ENCODE measurements at regions not wholly inside any gene's neighbourhood (a gene's known extent, or its start where the extent isn't known, plus 50 kb on each side); places are given as distances from the start of the nearest gene placed in this dataset.

DNA sequence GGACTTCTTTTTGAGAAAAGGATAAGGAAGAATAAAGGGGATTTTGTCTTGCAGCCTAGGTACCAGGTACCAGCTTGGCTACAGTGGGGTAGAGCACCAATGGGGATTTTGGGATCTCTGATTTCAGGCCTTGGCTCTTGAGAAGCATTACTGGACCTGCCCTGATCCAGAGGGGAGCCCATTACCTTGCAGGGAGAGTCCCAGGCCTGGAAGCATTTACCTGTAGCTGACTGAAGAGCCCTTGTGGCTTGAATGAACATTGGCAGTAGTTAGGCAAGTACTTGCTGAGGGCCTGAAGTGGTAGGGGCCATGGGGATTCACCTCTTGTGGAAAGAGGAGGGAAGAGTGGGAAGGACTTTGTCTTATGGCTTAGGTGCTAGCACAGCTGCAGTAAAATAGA lies 308.2 kb upstream of the FBXO33 start (continued):
- TF ChIP-seq, protein P1, sequence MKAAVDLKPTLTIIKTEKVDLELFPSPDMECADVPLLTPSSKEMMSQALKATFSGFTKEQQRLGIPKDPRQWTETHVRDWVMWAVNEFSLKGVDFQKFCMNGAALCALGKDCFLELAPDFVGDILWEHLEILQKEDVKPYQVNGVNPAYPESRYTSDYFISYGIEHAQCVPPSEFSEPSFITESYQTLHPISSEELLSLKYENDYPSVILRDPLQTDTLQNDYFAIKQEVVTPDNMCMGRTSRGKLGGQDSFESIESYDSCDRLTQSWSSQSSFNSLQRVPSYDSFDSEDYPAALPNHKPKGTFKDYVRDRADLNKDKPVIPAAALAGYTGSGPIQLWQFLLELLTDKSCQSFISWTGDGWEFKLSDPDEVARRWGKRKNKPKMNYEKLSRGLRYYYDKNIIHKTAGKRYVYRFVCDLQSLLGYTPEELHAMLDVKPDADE (IDR thresholded peaks at IDR 0.05) = no peak
- TF ChIP-seq, protein P2, sequence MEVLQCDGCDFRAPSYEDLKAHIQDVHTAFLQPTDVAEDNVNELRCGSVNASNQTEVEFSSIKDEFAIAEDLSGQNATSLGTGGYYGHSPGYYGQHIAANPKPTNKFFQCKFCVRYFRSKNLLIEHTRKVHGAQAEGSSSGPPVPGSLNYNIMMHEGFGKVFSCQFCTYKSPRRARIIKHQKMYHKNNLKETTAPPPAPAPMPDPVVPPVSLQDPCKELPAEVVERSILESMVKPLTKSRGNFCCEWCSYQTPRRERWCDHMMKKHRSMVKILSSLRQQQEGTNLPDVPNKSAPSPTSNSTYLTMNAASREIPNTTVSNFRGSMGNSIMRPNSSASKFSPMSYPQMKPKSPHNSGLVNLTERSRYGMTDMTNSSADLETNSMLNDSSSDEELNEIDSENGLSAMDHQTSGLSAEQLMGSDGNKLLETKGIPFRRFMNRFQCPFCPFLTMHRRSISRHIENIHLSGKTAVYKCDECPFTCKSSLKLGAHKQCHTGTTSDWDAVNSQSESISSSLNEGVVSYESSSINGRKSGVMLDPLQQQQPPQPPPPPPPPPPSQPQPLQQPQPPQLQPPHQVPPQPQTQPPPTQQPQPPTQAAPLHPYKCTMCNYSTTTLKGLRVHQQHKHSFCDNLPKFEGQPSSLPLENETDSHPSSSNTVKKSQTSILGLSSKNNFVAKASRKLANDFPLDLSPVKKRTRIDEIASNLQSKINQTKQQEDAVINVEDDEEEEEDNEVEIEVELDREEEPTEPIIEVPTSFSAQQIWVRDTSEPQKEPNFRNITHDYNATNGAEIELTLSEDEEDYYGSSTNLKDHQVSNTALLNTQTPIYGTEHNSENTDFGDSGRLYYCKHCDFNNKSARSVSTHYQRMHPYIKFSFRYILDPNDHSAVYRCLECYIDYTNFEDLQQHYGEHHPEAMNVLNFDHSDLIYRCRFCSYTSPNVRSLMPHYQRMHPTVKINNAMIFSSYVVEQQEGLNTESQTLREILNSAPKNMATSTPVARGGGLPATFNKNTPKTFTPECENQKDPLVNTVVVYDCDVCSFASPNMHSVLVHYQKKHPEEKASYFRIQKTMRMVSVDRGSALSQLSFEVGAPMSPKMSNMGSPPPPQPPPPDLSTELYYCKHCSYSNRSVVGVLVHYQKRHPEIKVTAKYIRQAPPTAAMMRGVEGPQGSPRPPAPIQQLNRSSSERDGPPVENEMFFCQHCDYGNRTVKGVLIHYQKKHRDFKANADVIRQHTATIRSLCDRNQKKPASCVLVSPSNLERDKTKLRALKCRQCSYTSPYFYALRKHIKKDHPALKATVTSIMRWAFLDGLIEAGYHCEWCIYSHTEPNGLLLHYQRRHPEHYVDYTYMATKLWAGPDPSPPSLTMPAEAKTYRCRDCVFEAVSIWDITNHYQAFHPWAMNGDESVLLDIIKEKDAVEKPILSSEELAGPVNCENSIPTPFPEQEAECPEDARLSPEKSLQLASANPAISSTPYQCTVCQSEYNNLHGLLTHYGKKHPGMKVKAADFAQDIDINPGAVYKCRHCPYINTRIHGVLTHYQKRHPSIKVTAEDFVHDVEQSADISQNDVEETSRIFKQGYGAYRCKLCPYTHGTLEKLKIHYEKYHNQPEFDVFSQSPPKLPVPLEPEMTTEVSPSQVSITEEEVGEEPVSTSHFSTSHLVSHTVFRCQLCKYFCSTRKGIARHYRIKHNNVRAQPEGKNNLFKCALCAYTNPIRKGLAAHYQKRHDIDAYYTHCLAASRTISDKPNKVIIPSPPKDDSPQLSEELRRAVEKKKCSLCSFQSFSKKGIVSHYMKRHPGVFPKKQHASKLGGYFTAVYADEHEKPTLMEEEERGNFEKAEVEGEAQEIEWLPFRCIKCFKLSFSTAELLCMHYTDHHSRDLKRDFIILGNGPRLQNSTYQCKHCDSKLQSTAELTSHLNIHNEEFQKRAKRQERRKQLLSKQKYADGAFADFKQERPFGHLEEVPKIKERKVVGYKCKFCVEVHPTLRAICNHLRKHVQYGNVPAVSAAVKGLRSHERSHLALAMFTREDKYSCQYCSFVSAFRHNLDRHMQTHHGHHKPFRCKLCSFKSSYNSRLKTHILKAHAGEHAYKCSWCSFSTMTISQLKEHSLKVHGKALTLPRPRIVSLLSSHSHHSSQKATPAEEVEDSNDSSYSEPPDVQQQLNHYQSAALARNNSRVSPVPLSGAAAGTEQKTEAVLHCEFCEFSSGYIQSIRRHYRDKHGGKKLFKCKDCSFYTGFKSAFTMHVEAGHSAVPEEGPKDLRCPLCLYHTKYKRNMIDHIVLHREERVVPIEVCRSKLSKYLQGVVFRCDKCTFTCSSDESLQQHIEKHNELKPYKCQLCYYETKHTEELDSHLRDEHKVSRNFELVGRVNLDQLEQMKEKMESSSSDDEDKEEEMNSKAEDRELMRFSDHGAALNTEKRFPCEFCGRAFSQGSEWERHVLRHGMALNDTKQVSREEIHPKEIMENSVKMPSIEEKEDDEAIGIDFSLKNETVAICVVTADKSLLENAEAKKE (CRISPR knock-in tag; IDR thresholded peaks at IDR 0.05) = no peak
- no peak for TF ChIP-seq ZNF331 (CRISPR knock-in tag; IDR thresholded peaks at IDR 0.05; ENCODE audit: low read depth)
- TF ChIP-seq POLR2AphosphoS5 (IDR thresholded peaks at IDR 0.05; ENCODE audit: low read depth) = no peak

DNA sequence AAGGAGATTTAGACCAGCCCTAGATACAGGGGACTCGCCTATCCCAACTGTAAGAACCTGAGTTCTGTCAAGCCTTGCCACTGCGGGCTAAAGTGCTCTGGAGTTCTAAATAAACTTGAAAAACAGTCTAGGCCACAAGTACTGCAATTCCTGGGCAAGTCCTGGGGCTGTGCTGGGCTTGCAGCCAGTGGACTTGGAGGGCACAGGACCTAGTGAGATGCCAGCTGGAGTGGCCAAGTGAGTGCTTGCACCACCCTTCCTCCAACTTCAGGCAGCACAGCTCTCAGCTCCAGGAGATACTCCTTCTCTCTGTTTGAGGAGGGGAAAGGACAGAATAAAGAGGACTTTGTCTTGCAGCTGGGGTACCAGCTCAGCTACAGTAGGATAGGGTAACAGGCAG lies 307.6 kb upstream of the FBXO33 start:
- H3K27me3 Mint-ChIP-seq (ENCODE audit: insufficient read depth, low read depth, poor library complexity) = peaks cover 2% of the 10 kb centered on the region
- TF ChIP-seq JUNB (IDR thresholded peaks at IDR 0.05; ENCODE audit: unreplicated experiment) (no peak), EZH2 (IDR thresholded peaks at IDR 0.05; ENCODE audit: low read depth, unreplicated experiment) (no peak), POLR2AphosphoS5 (IDR thresholded peaks at IDR 0.05; ENCODE audit: low read depth) (no peak)
- TF ChIP-seq, protein P3, sequence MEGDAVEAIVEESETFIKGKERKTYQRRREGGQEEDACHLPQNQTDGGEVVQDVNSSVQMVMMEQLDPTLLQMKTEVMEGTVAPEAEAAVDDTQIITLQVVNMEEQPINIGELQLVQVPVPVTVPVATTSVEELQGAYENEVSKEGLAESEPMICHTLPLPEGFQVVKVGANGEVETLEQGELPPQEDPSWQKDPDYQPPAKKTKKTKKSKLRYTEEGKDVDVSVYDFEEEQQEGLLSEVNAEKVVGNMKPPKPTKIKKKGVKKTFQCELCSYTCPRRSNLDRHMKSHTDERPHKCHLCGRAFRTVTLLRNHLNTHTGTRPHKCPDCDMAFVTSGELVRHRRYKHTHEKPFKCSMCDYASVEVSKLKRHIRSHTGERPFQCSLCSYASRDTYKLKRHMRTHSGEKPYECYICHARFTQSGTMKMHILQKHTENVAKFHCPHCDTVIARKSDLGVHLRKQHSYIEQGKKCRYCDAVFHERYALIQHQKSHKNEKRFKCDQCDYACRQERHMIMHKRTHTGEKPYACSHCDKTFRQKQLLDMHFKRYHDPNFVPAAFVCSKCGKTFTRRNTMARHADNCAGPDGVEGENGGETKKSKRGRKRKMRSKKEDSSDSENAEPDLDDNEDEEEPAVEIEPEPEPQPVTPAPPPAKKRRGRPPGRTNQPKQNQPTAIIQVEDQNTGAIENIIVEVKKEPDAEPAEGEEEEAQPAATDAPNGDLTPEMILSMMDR (conservative IDR thresholded peaks at IDR 0.05; ENCODE audit: low read depth in 2 of 2) = no peak

More for the DNA sequence above, 307.6 kb upstream of the FBXO33 start:
- H3K27ac ChIP-seq (ENCODE audit: low read depth) = no peak overlapping the region
- H3K4me2 ChIP-seq = no peak overlapping the region
- no peaks in the 10 kb centered on the region for H3K4me1 ChIP-seq (ENCODE audit: insufficient read depth)
- H3F3A ChIP-seq (replicated peaks; ENCODE audit: low read depth) = no peaks in the 10 kb centered on the region
- ATAC-seq (no peak), DNase-seq (ENCODE audit: low spot score) (no peak)
- no peak overlapping the region for H3K4me3 ChIP-seq
- H3K36me3 ChIP-seq (ENCODE audit: insufficient read depth) = no peaks in the 10 kb centered on the region
- Mint-ChIP-seq H3K27ac (no peak overlapping the region), H3K4me3 (no peak overlapping the region), H3K9me3 (no peaks in the 10 kb centered on the region; the same call in 2 of the 3 replicates), H3K4me1 (peaks cover under 1% of the 10 kb centered on the region; the same call in 1 of the 3 replicates), H3K36me3 (ENCODE audit: low read depth) (no peaks in the 10 kb centered on the region)
- H2AFZ ChIP-seq = no peak overlapping the region
- no peaks in the 10 kb centered on the region for H4K20me1 ChIP-seq (replicated peaks; ENCODE audit: insufficient read depth)
- no peaks in the 10 kb centered on the region for H3K79me2 ChIP-seq (replicated peaks; ENCODE audit: insufficient read depth)
- no peaks in the 10 kb centered on the region for H3K27me3 ChIP-seq (ENCODE audit: insufficient read depth)
- H3K9me2 ChIP-seq (ENCODE audit: insufficient read depth) = 0 out of 2 replicates have a peak, but pooled peaks cover 3% of the 10 kb centered on the region

All from GM23338 (cell line).